Activated CD8-positive, alpha-beta T cell treated with anti-CD3 and anti-CD28 coated beads, Interleukin-2, amount 10 ng/mL, durations not matched to agents 7 days and 5 days (primary cell): ENCODE measurements at regions not wholly inside any gene's neighbourhood (a gene's known extent, or its start where the extent isn't known, plus 50 kb on each side); places are given as distances from the start of the nearest gene placed in this dataset.

Experiments used
- ATAC-seq: fragments of 150-1000 bp; cut with Tn5 transposase; one replicate; pipeline ENCODE4 v1.10.0; 2021; ENCODE audit warnings: moderate library complexity
- CTCF ChIA-PET: fragments of 350-600 bp; sonication (Branson Sonifier 250); formaldehyde crosslinking; loops from one replicate; lab custom pipeline; 2021; ENCODE audit warnings: antibody characterized with exemption; lab: Charles Lee
- POLR2A ChIA-PET: fragments of 350-600 bp; sonication (Branson Sonifier 250); formaldehyde crosslinking; loops from one replicate; lab custom pipeline; 2021; ENCODE audit warnings: antibody characterized with exemption; lab: Charles Lee
- DNase-seq: peaks from one replicate; pipeline ENCODE4 v3.0.0-alpha.2; 2020
- H3K27ac Mint-ChIP-seq: one replicate; pipeline ENCODE4 v1.8.0; 2021; ENCODE audit warnings: mild to moderate bottlenecking, mixed read lengths
- H3K27me3 Mint-ChIP-seq: one replicate; pipeline ENCODE4 v1.8.0; 2021; ENCODE audit warnings: low read depth, mixed read lengths
- H3K36me3 Mint-ChIP-seq: one replicate; pipeline ENCODE4 v1.8.0; 2021; ENCODE audit warnings: low read depth, mixed read lengths
- H3K4me1 Mint-ChIP-seq: one replicate; pipeline ENCODE4 v1.8.0; 2021; ENCODE audit warnings: low read depth, mixed read lengths
- H3K4me3 Mint-ChIP-seq: one replicate; pipeline ENCODE4 v1.8.0; 2021; ENCODE audit warnings: mild to moderate bottlenecking, mixed read lengths
- H3K9me3 Mint-ChIP-seq: one replicate; pipeline ENCODE4 v1.8.0; 2022; ENCODE audit warnings: mixed read lengths; ENCODE audit not compliant: insufficient read depth

DNA sequence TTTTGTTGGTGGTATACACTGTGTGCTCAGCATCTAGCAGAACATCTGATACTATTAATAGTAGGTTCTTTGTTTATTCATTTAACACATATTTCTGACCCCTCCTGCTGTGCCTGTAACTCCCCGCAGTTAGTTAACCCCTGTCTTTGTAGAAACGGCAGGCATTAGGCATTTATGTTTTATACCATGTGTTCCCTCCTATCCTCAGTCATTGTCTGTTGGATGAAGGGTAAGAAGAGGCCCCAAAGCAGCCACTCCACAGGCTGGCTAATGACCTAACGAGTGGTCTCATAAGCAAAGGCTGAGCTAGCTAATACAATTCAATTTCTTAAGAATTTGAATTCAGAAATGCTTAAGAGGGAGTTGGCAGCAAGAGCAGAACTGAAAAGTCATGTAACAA, 170.8 kb downstream of the TMX1 start:
- ChIA-PET POLR2A (no interaction called here), CTCF (no interaction called here)
- Mint-ChIP-seq H3K36me3 (no peaks in the 10 kb centered on the region), H3K4me1 (no peaks in the 10 kb centered on the region), H3K27ac (no peak overlapping the region), H3K4me3 (no peak overlapping the region), H3K27me3 (peaks cover 3% of the 10 kb centered on the region), H3K9me3 (no peaks in the 10 kb centered on the region)
- ATAC-seq: no peak
- no peak for DNase-seq

GRCh38 chr14:51419685-51420084, 179.6 kb downstream of the TMX1 start:
- ChIA-PET CTCF (no interaction called here), POLR2A (no interaction called here)
- peaks cover 9% of the 10 kb centered on the region for H3K4me1 Mint-ChIP-seq
- no peak overlapping the region for H3K4me3 Mint-ChIP-seq
- H3K27ac Mint-ChIP-seq: peak overlapping the region; percentile 86
- peaks cover 3% of the 10 kb centered on the region for H3K27me3 Mint-ChIP-seq
- peaks cover 4% of the 10 kb centered on the region for H3K9me3 Mint-ChIP-seq
- DNase-seq: peak; percentile 71
- ATAC-seq: peak; percentile 65
- H3K36me3 Mint-ChIP-seq: peaks cover 8% of the 10 kb centered on the region

GRCh38 chr14:51422704-51423103, 182.7 kb downstream of the TMX1 start:
- Mint-ChIP-seq H3K4me3 (no peak overlapping the region), H3K27me3 (no peaks in the 10 kb centered on the region), H3K27ac (no peak overlapping the region), H3K4me1 (peaks cover 9% of the 10 kb centered on the region), H3K9me3 (peaks cover 4% of the 10 kb centered on the region), H3K36me3 (peaks cover 8% of the 10 kb centered on the region)
- ChIA-PET CTCF (interaction anchor here (1.4 kb wide), 1 partner anchor 18 kb away, joined by 3 read pairs; no protein-coding TSS in a partner anchor), POLR2A (no interaction called here)
- DNase-seq (no peak), ATAC-seq (no peak)

GRCh38 chr14:51424041-51424440, 184.0 kb downstream of the TMX1 start:
- H3K27ac Mint-ChIP-seq: no peak overlapping the region
- H3K4me1 Mint-ChIP-seq: peaks cover 9% of the 10 kb centered on the region
- ChIA-PET POLR2A (no interaction called here), CTCF (interaction anchor here (1.5 kb wide), 1 partner anchor 355 kb away, joined by 4 read pairs; no protein-coding TSS in a partner anchor)
- H3K9me3 Mint-ChIP-seq: peaks cover 4% of the 10 kb centered on the region
- no peak overlapping the region for H3K4me3 Mint-ChIP-seq
- no peaks in the 10 kb centered on the region for H3K27me3 Mint-ChIP-seq
- DNase-seq: no peak
- H3K36me3 Mint-ChIP-seq: peaks cover 8% of the 10 kb centered on the region
- ATAC-seq: no peak

- ChIA-PET CTCF (interaction anchor here (1.5 kb wide), 1 partner anchor 355 kb away, joined by 4 read pairs; no protein-coding TSS in a partner anchor), POLR2A (no interaction called here)
- Mint-ChIP-seq H3K4me1 (peaks cover 5% of the 10 kb centered on the region), H3K9me3 (peaks cover 4% of the 10 kb centered on the region), H3K4me3 (no peak overlapping the region), H3K27ac (no peak overlapping the region), H3K27me3 (no peaks in the 10 kb centered on the region), H3K36me3 (peaks cover 4% of the 10 kb centered on the region)
- ATAC-seq (no peak), DNase-seq (no peak)
Measured at GRCh38 chr14:51424561-51425251, 184.7 kb downstream of the TMX1 start.

DNA sequence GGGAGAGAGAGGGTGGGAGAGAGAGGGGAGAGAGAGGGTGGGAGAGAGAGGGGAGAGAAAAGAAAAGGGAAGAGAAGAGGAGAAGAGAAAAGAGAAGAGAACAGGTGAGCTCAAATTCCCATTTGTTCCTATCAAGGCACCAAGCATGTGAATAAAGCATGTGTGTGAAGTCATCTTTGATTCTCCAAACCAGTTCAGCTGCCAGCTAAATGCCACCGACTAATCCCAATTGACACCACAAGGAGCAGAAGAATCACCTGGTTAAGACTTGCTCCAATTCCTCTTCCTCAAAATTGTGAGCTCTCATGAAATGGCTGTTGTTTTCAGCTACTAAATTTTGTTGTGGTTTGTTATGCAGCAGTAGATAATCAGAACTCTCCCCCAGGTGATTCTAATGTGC, 188.9 kb downstream of the TMX1 start:
- H3K4me3 Mint-ChIP-seq: no peak overlapping the region
- ATAC-seq (no peak), DNase-seq (no peak)
- no peaks in the 10 kb centered on the region for H3K4me1 Mint-ChIP-seq
- no peak overlapping the region for H3K27ac Mint-ChIP-seq
- no peaks in the 10 kb centered on the region for H3K9me3 Mint-ChIP-seq
- H3K36me3 Mint-ChIP-seq: no peaks in the 10 kb centered on the region
- CTCF ChIA-PET: no interaction called here
- H3K27me3 Mint-ChIP-seq: peaks cover 4% of the 10 kb centered on the region
- POLR2A ChIA-PET: no interaction called here

- Mint-ChIP-seq H3K4me1 (no peaks in the 10 kb centered on the region), H3K27ac (no peak overlapping the region), H3K36me3 (no peaks in the 10 kb centered on the region), H3K27me3 (peaks cover 6% of the 10 kb centered on the region), H3K9me3 (no peaks in the 10 kb centered on the region), H3K4me3 (no peak overlapping the region)
- POLR2A ChIA-PET: no interaction called here
- DNase-seq (no peak), ATAC-seq (no peak)
- CTCF ChIA-PET: no interaction called here
Measured at GRCh38 chr14:51430079-51430478, 190.0 kb downstream of the TMX1 start.

GRCh38 chr14:51430633-51431032, 190.6 kb downstream of the TMX1 start:
- CTCF ChIA-PET: no interaction called here
- POLR2A ChIA-PET: no interaction called here
- DNase-seq: no peak
- Mint-ChIP-seq H3K27me3 (peaks cover 6% of the 10 kb centered on the region), H3K4me3 (no peak overlapping the region), H3K36me3 (no peaks in the 10 kb centered on the region), H3K9me3 (no peaks in the 10 kb centered on the region), H3K27ac (no peak overlapping the region), H3K4me1 (no peaks in the 10 kb centered on the region)
- ATAC-seq: no peak

DNA sequence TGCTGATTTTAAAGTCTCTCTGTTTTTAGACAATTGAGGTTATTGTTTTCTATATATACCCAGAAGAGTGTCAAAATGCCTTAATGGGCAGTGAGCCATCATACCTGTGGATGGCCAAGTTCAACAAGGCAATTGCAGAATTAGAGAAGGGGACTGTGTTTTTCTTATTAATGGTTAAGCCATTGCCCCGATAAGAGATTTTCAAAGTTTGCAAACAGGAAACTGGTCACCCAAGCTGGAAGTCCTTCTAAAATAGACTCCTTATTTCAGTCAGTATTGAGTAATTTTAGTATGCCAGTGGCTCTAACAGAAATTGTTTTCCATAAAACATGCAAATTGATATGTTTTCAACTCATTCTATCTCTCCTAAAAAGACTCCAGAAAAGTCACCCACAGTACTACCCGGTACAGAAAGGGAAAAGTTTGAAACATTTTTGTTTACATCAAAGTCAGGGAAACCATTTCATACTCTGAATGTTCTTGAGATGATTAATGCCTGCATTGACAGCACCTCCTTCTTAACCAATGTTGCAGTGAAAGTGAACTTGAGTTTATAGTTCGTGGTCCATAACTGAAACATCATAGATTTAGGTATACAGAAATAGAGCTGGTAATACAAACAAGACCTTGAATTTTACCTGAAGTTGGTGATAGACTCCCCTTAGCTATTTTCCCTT, 191.1 kb downstream of the TMX1 start:
- Mint-ChIP-seq H3K9me3 (no peaks in the 10 kb centered on the region), H3K36me3 (no peaks in the 10 kb centered on the region), H3K27me3 (peaks cover 6% of the 10 kb centered on the region), H3K4me3 (no peak overlapping the region), H3K4me1 (no peaks in the 10 kb centered on the region), H3K27ac (no peak overlapping the region)
- POLR2A ChIA-PET: no interaction called here
- ATAC-seq (no peak), DNase-seq (no peak)
- CTCF ChIA-PET: no interaction called here

DNA sequence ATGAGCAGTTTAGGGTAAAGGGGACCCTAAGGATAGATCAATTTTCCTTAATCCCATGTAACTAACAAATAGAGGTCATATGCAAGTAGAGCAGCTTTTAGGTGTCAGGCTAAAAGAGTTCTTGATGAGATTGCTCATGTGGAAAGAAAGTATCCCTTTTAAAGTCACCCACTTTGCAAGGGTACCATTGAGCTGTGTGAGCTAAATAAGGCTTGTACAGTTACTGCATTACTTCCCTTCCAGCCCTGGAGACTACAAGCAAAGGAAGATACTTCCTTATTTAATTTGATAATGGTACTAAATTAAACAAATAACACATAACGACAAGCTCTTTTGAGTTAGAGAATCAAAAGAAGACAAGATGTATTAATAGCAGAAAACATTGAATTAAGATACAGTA, 191.7 kb downstream of the TMX1 start:
- H3K36me3 Mint-ChIP-seq: no peaks in the 10 kb centered on the region
- peaks cover 8% of the 10 kb centered on the region for H3K27me3 Mint-ChIP-seq
- no peaks in the 10 kb centered on the region for H3K4me1 Mint-ChIP-seq
- DNase-seq: no peak
- no peaks in the 10 kb centered on the region for H3K9me3 Mint-ChIP-seq
- no peak overlapping the region for H3K4me3 Mint-ChIP-seq
- no peak for ATAC-seq
- POLR2A ChIA-PET: no interaction called here
- H3K27ac Mint-ChIP-seq: no peak overlapping the region
- CTCF ChIA-PET: no interaction called here

DNA sequence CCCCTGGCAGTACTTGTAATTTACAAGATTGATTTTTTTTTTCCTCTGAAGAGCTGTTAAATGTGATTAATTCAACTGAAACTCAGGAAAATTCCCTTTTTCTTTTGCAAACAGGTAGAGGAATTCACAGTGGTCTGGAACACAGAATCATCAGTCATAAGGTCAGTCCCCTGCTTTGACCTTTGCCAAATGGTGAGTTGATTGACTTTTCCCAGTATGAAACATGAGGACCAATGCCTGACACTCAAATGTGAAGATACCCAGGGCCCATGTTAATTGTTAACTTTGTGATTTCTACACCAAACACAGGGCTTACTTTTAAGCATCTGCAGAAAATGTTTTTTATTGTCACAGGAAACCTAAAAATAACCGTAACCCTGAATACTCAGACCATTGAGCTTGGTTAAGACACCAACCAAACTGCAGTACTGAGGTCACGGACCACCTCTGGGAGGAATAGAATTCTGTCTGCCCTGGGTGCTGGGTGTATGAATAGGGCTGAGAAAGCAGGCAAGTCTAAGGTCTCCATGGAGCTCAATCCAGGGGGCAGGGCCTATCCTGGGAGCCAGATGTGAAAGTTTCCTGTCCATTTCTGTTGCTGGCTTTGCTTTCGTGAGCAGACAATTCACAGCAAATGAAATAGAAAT, 192.4 kb downstream of the TMX1 start:
- ChIA-PET CTCF (no interaction called here), POLR2A (no interaction called here)
- Mint-ChIP-seq H3K27me3 (peaks cover 8% of the 10 kb centered on the region), H3K36me3 (no peaks in the 10 kb centered on the region), H3K27ac (no peak overlapping the region), H3K9me3 (no peaks in the 10 kb centered on the region), H3K4me3 (no peak overlapping the region), H3K4me1 (no peaks in the 10 kb centered on the region)
- ATAC-seq (no peak), DNase-seq (no peak)

GRCh38 chr14:51436630-51437029, 196.6 kb downstream of the TMX1 start:
- no peak overlapping the region for H3K4me3 Mint-ChIP-seq
- no peak for ATAC-seq
- DNase-seq: no peak
- peaks cover 8% of the 10 kb centered on the region for H3K27me3 Mint-ChIP-seq
- no peaks in the 10 kb centered on the region for H3K9me3 Mint-ChIP-seq
- ChIA-PET POLR2A (no interaction called here), CTCF (no interaction called here)
- no peaks in the 10 kb centered on the region for H3K4me1 Mint-ChIP-seq
- H3K36me3 Mint-ChIP-seq: no peaks in the 10 kb centered on the region
- no peak overlapping the region for H3K27ac Mint-ChIP-seq
